HG02759 (cell line): ENCODE measurements at regions not wholly inside any gene's neighbourhood (a gene's known extent, or its start where the extent isn't known, plus 50 kb on each side); places are given as distances from the start of the nearest gene placed in this dataset.
"Not testable (repeated sequence)": the region's sequence is repeated elsewhere in the genome, so short reads cannot be mapped to it uniquely, and the experiment has no call there.

ENCODE experiments used
- ATAC-seq: cut with Tn5 transposase; IDR thresholded peaks from one replicate; pipeline ENCODE4 v1.9.1; 2021; ENCODE audit warnings: mild to moderate bottlenecking, moderate library complexity; ENCODE audit not compliant: unreplicated experiment

GRCh38 chr3:197408177-197408957 is 110.0 kb upstream of the DLG1 start:
- no peak for ATAC-seq

DNA sequence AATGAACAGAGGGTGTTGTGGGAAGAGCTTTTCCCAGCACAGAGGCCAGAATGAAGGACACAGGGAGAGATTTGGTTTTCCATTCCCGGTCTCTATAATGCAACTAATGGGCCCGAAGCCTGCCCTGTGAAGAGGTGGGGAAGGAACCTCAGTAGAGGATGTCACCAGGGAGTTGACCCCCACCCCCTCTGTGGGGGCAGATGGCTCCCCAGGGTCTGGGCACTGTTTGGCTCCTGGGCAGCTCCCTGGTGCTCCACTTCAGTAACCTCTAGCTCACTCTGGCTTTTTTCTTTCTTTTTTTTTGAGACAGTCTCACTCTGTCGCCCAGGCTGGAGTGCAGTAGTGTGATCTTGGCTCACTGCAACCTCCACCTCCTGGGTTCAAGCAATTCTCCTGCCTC is 109.1 kb upstream of the DLG1 start:
- no peak for ATAC-seq

GRCh38 chr3:197407053-197407452 is 108.6 kb upstream of the DLG1 start:
- ATAC-seq, result no peak

GRCh38 chr3:197406266-197406665 is 107.9 kb upstream of the DLG1 start:
- ATAC-seq, result no peak

DNA sequence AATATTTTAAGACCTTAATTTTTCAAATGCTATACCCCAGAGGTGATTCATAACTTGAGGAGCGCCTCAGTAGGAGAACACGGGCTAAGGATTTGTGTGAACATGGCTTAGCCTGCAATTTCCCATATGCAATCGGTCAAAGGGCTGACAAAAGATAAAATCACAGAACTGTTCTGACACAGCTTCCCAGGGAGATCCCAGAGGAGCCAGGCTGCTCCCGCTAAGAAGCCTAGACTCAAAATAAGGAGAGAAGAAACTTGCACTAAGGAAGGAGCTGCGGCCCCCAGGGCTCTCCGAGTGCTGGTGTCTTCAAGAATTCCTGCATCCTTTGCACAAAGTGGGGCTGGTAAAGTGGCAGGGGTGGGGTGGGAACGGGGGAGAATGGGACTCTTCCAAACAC is 106.3 kb upstream of the DLG1 start:
- no peak for ATAC-seq

DNA sequence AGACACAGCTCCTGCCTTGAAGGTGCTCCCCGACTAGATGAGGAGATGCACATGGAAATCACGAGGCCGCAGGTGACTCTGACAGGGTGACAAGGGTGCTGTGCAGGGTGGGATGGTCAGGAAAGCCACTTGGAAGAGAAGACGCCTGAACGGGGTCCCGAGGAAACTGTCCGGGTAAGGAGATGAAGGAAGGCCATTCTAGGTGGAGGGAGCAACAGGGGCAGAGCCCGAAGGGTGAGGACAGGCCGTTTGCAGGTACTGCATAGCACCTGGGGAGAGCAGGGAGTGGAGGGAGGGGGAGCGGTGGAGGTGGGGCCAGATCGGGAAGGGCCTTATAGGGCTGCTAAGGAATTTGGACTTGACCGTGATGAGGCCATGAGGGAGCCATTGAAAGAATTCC is 105.6 kb upstream of the DLG1 start:
- no peak for ATAC-seq

- not testable (repeated sequence) for ATAC-seq
These were observed 104.0 kb upstream of the DLG1 start for GRCh38 chr3:197402401-197402800.

DNA sequence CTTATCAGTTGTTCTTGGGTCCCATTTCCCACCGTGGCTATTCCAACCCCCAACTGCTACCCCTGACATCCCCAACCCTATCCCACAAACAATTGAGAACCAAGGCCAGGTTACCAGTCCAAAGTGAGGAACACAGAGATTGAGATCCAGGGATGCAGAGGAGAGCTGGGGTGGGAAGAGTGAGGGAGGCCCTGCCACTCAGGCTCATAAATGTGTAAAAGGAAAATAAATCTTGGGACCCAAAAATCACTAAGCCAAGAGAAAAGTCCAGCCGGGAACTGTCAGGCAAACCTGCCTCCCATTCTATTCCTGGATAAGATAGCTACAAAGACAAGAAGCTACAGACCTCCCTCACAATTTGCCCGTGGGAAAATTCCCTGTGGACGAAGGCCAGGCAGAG is 101.1 kb upstream of the DLG1 start:
- no peak for ATAC-seq

DNA sequence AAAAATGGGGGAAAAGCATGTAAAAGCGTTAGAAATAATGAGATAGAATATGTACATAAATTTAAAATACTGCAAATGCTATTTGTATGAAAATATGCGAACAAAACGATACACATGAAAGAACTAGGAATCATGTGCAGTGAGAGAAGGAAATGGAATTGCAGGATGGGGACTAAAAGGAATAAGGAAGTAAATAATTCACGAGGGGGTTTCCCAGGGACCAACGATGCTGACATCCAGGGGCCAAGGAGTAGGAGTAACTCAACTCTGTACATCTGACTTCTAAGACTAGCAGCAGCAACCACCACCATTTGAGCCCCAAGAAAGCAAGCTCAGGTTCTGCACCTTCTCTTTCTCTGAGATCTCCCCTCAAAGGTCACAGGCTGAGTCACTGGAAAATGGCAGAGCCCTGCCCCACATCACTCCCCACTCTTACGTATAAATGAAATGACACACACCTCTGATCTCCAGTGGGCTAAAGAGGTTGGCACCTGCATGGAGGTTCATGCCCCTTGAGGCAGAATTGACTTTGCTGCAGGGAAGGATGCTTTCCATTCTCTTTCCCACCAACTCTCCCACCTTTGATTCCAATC is 100.0 kb upstream of the DLG1 start:
- ATAC-seq, result no peak

DNA sequence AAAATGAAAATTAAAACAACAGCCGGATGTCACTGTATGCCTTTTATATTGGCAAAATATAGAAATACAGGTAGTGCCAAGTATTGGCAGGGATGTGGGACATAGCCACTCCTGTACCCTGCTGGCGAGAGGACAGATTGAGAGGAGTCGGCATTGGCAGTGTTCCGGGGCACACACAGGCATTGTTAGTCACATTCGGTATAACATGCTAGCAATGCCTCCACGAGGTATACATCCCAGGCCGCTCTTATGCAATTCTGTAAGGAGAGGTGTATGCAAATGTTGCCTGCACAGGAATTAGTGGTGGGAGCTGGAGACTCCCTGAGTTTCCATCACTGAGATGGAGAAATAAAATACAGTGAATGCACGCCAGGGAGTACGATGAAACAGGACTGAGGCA is 99.4 kb upstream of the DLG1 start:
- ATAC-seq, result no peak

DNA sequence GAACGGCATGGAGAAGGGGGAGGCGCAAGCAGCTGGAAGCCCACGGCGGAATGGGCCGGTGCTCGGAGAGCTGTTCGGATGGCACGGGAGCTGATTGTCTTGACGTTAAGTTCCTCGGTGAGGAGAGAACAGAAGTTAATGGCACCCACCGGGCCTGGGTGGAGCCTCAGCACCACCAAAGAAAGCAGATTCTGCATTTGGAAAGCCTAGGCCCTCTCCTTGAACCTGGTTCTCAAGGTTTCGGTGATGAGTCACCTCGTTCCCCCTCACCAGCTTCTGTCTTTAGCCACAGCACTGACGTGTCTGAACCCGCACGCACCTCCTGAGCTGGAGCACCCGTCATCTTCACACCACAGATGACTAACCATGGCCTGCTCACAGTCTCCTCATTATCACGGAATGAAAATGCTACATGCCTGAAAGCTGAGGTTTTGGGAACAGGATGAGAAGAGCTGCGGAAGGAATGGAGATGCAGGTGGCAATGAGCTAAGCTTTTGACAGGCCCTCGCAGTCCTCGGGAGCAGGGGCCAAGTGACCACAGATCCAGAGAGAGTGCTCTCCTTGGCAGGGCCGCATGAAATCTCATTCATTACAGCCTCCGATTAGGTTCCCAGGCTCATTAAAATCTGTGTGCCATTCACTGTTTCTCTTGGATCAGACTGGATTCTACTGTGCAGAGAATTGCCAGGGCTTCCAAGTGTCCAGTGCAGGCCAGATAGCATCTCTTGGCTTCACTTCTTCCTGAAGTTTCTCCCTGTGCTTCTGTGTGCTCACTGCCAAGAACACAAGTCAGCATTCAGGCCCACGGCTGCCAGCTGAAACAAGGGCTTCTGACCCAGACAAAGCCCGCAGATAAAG is 96.3 kb upstream of the DLG1 start:
- peak; percentile 61 for ATAC-seq

- ATAC-seq, result not testable (repeated sequence)
These were observed 95.7 kb upstream of the DLG1 start for GRCh38 chr3:197394126-197394463.

GRCh38 chr3:197393711-197394110 is 95.3 kb upstream of the DLG1 start:
- ATAC-seq, result no peak

- no peak for ATAC-seq
These were observed 94.5 kb upstream of the DLG1 start for GRCh38 chr3:197392961-197393360.

GRCh38 chr3:197381371-197381770 is 83.0 kb upstream of the DLG1 start:
- no peak for ATAC-seq

GRCh38 chr3:197380786-197381185 is 82.4 kb upstream of the DLG1 start:
- no peak for ATAC-seq

GRCh38 chr3:197378985-197379718 is 80.7 kb upstream of the DLG1 start:
- ATAC-seq, result no peak

- no peak for ATAC-seq
These were observed 78.5 kb upstream of the DLG1 start for GRCh38 chr3:197376735-197377555.

DNA sequence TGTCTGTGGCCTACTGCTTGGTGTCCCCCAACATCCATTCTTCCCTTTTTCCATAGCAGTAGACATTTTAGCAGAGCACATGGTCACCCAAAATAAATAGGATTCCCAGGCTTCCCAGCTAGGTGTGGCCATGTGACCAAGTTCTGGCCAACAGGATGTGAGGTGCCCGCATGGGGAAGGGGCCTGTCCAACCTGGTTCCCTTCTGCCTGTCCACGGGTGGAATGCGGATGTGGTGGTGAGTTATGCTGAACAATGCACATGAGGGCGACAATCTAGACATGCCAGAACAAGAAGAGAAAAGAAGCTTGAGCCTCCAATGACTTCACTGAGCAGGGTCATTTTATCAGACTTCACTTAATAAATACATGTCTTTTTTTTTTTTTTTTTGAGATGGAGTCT is 77.6 kb upstream of the DLG1 start:
- ATAC-seq, result no peak

GRCh38 chr3:197375001-197375441 is 76.6 kb upstream of the DLG1 start:
- ATAC-seq, result no peak
